Lower leg skin (tissue), 4 donors: ENCODE measurements at regions not wholly inside any gene's neighbourhood (a gene's known extent, or its start where the extent isn't known, plus 50 kb on each side); places are given as distances from the start of the nearest gene placed in this dataset.

ENCODE experiments used
- DNase-seq, 2 donors: peaks; one replicate each; pipeline ENCODE4 v3.0.0-alpha.2; 2019; ENCODE audit warnings: low spot score in 2 of 2
- H3K4me3 ChIP-seq: fragments of 200-600 bp; sonication (generic); 2 replicates; pipeline ENCODE4 v1.5.1; 2017; ENCODE audit warnings: mild to moderate bottlenecking, low read depth; ENCODE audit not compliant: poor library complexity, severe bottlenecking
- POLR2A ChIP-seq, 2 donors: fragments of 450-650 bp; IDR thresholded peaks; one replicate each; pipeline ENCODE4 v1.6.1; 2016 to 2017; ENCODE audit warnings: antibody characterized with exemption in 2 of 2, mild to moderate bottlenecking in 1 of 2, moderate library complexity in 1 of 2
- WGBS, 2 donors: methylation state at CpG; one replicate each; pipeline ENCODE4 v1.1.5; 2018; 5-methylcytosine and 5-hydroxymethylcytosine counted together
- intact Hi-C: fragments of 100-400 bp; cut with DNase I; formaldehyde crosslinking; loops from one replicate; pipeline ENCODE4 v1.15.0; 2023; ENCODE audit warnings: low total_unique reads
- TF ChIP-seq, protein P1 (sequence below), 3 donors: fragments of 450-650 bp; IDR thresholded peaks; one replicate each; pipeline ENCODE4 v1.5.1; 2016; ENCODE audit warnings: antibody characterized with exemption in 3 of 3, mild to moderate bottlenecking in 3 of 3, moderate library complexity in 2 of 3

GRCh38 chr10:6647811-6648526 lies 67.9 kb upstream of the PRKCQ start:
- no peak overlapping the region for H3K4me3 ChIP-seq
- TF ChIP-seq, protein P1, sequence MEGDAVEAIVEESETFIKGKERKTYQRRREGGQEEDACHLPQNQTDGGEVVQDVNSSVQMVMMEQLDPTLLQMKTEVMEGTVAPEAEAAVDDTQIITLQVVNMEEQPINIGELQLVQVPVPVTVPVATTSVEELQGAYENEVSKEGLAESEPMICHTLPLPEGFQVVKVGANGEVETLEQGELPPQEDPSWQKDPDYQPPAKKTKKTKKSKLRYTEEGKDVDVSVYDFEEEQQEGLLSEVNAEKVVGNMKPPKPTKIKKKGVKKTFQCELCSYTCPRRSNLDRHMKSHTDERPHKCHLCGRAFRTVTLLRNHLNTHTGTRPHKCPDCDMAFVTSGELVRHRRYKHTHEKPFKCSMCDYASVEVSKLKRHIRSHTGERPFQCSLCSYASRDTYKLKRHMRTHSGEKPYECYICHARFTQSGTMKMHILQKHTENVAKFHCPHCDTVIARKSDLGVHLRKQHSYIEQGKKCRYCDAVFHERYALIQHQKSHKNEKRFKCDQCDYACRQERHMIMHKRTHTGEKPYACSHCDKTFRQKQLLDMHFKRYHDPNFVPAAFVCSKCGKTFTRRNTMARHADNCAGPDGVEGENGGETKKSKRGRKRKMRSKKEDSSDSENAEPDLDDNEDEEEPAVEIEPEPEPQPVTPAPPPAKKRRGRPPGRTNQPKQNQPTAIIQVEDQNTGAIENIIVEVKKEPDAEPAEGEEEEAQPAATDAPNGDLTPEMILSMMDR (IDR thresholded peaks at IDR 0.05) = no peak
- no peak for TF ChIP-seq POLR2A (IDR thresholded peaks at IDR 0.05)
- peak in 1 of 2 donors; percentile 19 for DNase-seq
- intact Hi-C loops = no loop called here
- WGBS, 2 donors = 54 to 67% methylated on average over 12 to 13 of the region's 13 CpGs

DNA sequence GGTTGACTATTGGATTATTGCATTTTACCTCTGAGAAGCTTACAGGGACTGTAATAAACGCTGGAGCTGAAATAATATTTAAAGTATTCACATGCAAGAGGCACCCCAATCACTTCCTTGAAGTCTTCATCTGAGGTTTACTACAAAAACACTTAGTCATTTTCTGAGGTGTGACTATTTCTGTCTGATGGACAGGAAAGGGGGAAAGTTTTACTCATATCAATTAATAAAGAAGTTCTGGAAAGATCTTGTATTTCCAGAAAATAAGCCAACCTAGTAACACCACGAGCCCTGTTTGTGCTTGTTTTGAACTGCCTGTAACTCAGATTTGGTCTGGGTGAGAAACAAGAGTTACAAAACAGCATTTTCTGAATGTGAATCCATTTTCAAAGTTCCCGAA lies 63.9 kb upstream of the PRKCQ start:
- DNase-seq = no peak
- no peak overlapping the region for H3K4me3 ChIP-seq
- intact Hi-C loops = no loop called here
- TF ChIP-seq POLR2A (IDR thresholded peaks at IDR 0.05) = no peak
- TF ChIP-seq, protein P1 (IDR thresholded peaks at IDR 0.05) = no peak
- WGBS, 2 donors = 40 to 43% methylated on average over 3 of the region's 3 CpGs

GRCh38 chr10:6642876-6643275 lies 62.8 kb upstream of the PRKCQ start:
- intact Hi-C loops = no loop called here
- WGBS, 2 donors = 26 to 31% methylated on average over 5 of the region's 5 CpGs
- no peak overlapping the region for H3K4me3 ChIP-seq
- DNase-seq = no peak
- TF ChIP-seq POLR2A (IDR thresholded peaks at IDR 0.05) = no peak
- TF ChIP-seq, protein P1 (IDR thresholded peaks at IDR 0.05) = no peak

- intact Hi-C loops = no loop called here
- no peak for DNase-seq
- TF ChIP-seq, protein P1 (IDR thresholded peaks at IDR 0.05) = no peak
- no peak for TF ChIP-seq POLR2A (IDR thresholded peaks at IDR 0.05)
- H3K4me3 ChIP-seq = no peak overlapping the region
Observed at GRCh38 chr10:6640433-6641040, 60.5 kb upstream of the PRKCQ start.

- 64 to 66% methylated on average over 4 of the region's 4 CpGs for WGBS, 2 donors
- intact Hi-C loops = no loop called here
- TF ChIP-seq POLR2A (IDR thresholded peaks at IDR 0.05) = no peak
- TF ChIP-seq, protein P1 (IDR thresholded peaks at IDR 0.05) = no peak
- no peak overlapping the region for H3K4me3 ChIP-seq
- DNase-seq = no peak
Observed at GRCh38 chr10:6637053-6637452, 57.0 kb upstream of the PRKCQ start.
